Fibroblast of villous mesenchyme (primary cell): ENCODE measurements at regions not wholly inside any gene's neighbourhood (a gene's known extent, or its start where the extent isn't known, plus 50 kb on each side); places are given as distances from the start of the nearest gene placed in this dataset.

Source experiments
- DNase-seq: peaks from one replicate; pipeline ENCODE4 v3.0.0-alpha.2; 2010; ENCODE audit warnings: low read depth
- H3K4me3 ChIP-seq: 2 replicates; pipeline ENCODE4 v1.5.1; 2011; ENCODE audit warnings: low read depth, mild to moderate bottlenecking, low read length
- TF ChIP-seq, protein P1 (sequence below): IDR thresholded peaks from 2 replicates; pipeline ENCODE4 v1.5.1; 2012; ENCODE audit warnings: low read depth, mild to moderate bottlenecking, low read length; ENCODE audit not compliant: insufficient read depth

DNA sequence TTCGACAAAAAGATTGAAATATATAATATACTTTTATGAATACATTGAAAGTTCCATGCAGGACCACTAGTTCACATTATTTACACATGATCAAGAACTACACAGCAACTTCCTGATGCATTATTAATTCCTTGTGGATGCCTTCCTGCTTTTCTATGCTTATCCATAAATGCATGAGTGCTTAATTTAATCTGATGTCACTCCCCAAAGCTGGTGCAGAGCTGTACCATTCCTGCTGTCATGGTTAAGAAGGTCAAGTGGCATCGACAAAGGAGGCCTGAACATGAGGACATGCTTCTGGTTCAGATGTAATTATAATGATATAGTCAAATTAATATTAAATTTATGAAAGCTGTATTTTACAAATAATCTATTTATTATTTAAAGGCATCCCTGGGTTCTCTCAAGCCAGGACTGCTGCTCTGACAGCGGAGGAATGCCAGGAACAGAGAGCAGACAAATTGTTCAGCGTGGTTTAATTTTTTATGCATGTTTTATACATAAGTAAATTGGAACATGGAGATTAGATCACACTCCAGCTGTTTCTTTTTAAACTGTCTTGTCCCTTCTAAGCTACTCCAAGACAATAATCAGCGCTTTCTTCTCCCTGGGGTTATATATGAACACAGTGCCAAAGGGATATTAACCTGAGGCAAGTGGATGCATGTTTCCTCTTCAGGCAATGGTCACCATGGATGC lies 307.3 kb upstream of the CNTNAP5 start:
- no peak for DNase-seq
- TF ChIP-seq, protein P1, sequence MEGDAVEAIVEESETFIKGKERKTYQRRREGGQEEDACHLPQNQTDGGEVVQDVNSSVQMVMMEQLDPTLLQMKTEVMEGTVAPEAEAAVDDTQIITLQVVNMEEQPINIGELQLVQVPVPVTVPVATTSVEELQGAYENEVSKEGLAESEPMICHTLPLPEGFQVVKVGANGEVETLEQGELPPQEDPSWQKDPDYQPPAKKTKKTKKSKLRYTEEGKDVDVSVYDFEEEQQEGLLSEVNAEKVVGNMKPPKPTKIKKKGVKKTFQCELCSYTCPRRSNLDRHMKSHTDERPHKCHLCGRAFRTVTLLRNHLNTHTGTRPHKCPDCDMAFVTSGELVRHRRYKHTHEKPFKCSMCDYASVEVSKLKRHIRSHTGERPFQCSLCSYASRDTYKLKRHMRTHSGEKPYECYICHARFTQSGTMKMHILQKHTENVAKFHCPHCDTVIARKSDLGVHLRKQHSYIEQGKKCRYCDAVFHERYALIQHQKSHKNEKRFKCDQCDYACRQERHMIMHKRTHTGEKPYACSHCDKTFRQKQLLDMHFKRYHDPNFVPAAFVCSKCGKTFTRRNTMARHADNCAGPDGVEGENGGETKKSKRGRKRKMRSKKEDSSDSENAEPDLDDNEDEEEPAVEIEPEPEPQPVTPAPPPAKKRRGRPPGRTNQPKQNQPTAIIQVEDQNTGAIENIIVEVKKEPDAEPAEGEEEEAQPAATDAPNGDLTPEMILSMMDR: no peak
- H3K4me3 ChIP-seq: no peak overlapping the region

GRCh38 chr2:123720760-123721159 lies 304.3 kb upstream of the CNTNAP5 start:
- TF ChIP-seq, protein P1: no peak
- no peak overlapping the region for H3K4me3 ChIP-seq
- DNase-seq: no peak

DNA sequence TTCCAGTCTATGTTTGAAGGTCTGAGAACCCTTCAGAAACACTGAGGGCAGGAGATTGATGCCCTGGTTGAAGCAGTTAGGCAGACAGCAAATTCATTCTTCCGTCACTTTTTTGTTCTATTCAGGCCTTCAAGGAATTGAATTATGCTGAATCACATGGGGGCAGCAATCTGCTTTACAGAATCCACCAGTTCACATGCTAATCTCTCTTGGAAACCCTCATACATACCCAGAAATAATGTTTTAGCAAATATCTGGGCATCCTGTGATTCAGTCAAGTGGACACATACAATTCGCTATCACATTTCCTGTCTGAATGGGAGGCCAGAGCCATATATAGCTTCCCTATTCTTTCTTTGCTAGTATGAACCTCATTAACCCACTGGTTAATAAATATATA lies 301.4 kb upstream of the CNTNAP5 start:
- no peak overlapping the region for H3K4me3 ChIP-seq
- no peak for DNase-seq
- TF ChIP-seq, protein P1: no peak

DNA sequence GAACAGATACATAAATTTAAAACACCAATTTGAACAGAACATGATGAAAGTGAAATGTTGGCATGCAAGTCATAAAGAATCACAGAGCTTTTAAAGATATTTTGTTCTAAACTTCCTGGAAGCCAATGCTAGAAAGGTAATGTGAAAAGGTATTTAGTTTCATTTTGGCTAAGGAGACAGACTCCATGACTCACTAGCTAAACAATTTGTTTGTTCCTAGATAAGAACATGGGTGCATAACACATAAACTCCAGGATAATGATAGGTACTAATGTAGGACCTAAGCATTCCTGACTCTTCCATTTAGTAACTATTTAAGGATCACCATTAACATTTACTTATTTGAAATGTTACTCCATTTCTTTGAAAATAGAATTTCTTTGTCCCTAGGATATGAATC lies 292.5 kb upstream of the CNTNAP5 start:
- TF ChIP-seq, protein P1: no peak
- DNase-seq: no peak
- no peak overlapping the region for H3K4me3 ChIP-seq

GRCh38 chr2:123737371-123737770 lies 287.7 kb upstream of the CNTNAP5 start:
- no peak overlapping the region for H3K4me3 ChIP-seq

DNA sequence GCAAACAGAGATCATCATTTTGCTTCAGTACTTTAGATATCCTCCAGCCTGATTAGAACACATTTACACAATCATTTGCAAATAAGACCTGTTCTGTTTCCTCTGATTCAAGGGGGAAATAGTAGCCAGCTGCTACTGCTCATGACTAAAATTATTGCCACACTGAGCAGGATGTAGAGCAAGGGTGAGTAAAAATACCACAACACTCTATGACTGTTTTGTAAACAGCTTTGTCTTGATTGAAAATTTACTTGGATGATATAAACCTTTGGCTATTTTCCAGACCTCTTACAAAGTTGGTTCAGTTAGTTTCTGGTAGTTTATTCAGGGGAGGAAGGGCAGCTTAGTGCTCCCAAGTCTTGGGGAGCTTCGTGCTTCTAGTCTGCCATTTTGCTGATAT lies 286.4 kb upstream of the CNTNAP5 start:
- DNase-seq: peak; percentile 24
- no peak overlapping the region for H3K4me3 ChIP-seq
- TF ChIP-seq, protein P1: no peak

More at GRCh38 chr2:123737371-123737770, 287.7 kb upstream of the CNTNAP5 start:
- DNase-seq: no peak
- TF ChIP-seq, protein P1: no peak

DNA sequence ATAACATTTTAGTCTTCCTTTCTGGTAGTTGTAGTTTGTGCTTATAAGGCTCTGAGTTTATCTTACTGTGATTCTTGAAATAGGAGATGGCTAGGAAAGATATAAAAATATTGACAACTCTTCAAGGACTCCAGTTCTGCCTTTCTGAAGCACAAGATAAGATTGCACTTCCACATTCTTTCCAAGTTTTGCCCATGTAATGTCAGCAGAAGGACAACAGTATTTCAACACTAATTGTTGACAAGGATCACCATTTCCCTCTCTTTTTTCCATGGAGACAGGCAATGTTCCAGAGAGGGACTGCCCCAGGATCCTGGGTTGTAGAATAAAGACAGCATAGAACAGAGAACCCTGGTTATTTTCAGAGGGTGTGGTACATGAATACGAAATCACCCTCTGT lies 279.1 kb upstream of the CNTNAP5 start:
- TF ChIP-seq, protein P1: no peak
- DNase-seq: no peak
- no peak overlapping the region for H3K4me3 ChIP-seq
